GM18499 (cell line): ENCODE measurements at regions not wholly inside any gene's neighbourhood (a gene's known extent, or its start where the extent isn't known, plus 50 kb on each side); places are given as distances from the start of the nearest gene placed in this dataset.

Experiments used
- ATAC-seq: cut with Tn5 transposase; IDR thresholded peaks from one replicate; pipeline ENCODE4 v1.9.1; 2021; ENCODE audit warnings: moderate number of reproducible peaks; ENCODE audit not compliant: insufficient read depth, unreplicated experiment

GRCh38 chr9:117549444-117549843 lies 134.6 kb upstream of the ASTN2 start:
- no peak for ATAC-seq

GRCh38 chr9:117548556-117548955 lies 133.7 kb upstream of the ASTN2 start:
- ATAC-seq = no peak

DNA sequence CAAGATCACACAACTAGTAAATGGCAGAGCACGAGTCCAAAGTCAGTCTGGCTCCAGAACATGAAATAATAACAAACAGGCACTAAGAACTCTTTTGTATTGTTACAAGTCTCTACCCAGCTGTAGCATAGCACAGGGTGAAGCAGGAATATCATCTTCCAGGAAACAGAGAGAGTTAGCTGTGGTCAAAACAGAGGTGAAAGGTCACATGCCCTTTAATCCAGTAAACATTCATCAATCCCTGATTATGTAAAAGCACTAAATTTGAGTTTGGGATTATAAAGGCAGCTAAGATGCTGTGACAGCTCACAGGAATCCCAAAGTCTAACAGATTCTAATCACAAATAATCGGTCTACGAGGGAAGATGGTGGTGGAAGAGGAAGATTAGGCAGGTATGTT lies 133.0 kb upstream of the ASTN2 start:
- ATAC-seq = no peak

DNA sequence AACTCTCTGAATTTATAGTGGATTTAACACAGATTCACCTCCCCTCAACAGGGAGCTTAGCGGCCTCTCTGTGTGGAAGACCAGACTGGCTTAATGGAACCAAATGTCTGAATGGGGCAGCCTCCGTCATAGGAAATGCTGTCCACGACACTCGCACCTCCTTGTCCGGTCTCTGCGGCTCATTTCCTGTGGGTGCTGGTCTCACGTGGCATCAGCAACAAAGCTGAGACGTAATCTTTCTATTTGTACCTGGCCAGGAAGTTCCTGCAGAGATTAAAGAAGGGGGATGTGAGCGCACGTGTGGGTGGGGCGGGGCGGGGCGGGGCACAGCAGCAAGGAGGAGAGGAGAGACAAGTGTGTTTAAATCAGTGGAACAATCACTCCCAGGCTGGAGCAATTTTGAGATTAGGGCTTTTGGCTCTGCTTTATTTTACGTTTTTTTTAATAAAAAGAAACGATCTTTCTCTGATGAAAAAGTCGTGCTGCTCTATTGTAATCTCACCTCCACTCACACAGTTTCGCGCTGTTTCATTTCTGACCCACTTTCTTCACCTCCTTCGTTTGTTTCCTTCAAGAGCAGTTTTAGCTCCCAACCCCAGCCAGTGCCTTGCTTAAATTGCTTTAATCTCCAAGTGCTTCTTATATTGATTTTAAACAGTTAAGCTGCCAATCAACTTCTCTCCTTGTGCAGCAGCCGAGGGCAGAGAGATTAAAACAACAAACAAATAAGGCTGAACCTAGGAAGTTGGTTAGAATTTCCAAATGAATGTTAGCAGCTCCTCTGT lies 132.2 kb upstream of the ASTN2 start:
- no peak for ATAC-seq

DNA sequence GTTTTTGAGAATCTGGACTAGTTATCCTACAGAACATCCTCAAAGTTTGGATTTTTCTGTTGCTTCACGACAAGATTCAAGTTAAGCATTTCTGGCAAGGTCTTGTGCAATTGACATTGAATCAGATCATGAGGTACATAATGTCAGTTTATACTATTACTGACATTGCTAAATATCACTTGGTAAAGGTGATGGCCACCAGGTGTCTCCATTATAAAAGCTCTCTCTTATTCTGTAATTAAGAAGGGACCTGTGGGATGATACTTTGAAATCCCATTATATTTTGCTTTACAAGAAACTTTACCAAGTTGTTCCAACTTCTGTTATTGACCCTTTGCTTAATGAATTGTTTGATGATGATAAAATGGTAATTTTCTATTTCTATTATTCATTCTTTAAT lies 131.0 kb upstream of the ASTN2 start:
- no peak for ATAC-seq

DNA sequence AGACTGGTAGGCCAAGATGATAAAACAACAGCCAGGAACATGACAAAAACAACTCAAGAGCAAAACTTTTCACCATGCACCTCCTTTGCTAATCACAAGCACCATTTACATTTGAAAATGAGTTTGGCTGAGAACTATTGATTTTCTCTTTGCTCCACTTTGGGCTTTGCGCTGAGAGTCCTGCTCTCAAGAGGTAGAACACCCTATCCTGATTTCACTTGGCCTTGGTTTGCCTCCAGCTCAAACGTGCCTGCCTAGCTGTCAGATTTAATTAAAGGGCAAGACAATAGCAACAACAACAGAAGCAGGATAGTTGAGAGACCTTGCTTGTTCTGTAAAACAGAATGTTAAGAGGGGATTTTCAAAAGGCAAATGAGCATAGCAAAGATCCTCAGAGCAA lies 128.2 kb upstream of the ASTN2 start:
- no peak for ATAC-seq

GRCh38 chr9:117542021-117542420 lies 127.2 kb upstream of the ASTN2 start:
- no peak for ATAC-seq

DNA sequence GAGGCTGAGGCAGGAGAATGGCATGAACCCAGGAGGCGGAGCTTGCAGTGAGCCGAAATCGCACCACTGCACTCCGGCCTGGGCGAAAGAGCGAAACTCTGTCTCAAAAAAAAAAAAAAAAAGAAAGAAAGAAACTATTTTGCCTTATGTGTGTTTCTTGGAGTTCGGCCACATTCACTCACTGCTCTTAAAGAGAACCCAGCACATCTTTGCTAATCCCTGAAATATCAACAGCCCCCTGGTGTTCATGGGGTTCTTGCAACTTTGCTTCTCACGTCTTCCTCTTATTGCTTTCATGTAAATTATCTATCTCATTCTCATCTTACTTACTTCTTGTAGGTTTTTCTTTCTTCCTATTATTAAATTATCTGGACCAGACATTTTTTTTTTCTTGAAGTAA lies 126.3 kb upstream of the ASTN2 start:
- no peak for ATAC-seq

DNA sequence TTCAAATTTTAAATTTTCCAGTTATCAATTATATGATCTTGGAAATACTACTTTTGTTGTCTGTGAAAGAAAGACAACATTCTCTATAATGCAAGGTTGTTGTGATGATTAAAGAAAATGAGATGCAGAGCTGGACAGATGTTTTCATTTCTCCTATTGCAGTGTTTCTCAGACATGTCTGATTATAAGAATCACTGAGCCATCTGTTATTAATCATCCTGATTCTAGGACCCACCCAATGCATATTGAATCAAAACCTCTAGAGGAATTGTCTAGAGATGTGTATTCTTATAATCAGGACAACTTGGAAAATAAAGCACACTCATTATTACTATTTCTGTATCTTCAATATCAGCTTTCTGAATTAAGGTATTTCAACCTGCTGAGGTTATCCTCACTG lies 121.1 kb upstream of the ASTN2 start:
- no peak for ATAC-seq

- no peak for ATAC-seq
Observed at GRCh38 chr9:117535434-117535833, 120.6 kb upstream of the ASTN2 start.

DNA sequence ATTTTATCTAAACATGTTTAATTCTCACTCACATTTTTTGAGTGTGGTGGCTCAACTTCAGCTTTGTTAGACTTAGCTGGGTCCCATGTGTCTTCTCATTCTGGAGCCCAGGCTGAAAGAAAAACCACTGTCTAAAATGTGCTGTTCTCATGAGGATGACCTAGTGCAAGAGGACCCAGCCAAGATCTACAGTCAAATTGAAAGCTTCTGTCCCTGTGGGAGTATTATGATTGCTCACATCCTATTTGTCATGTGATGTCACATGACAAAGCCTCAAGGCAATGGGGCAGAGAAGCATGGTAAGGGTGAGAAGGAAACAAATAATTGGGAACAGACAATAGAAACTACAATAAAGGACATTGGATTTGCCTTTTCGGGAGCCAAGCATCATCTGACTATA lies 113.4 kb upstream of the ASTN2 start:
- no peak for ATAC-seq

- ATAC-seq = no peak
Observed at GRCh38 chr9:117526674-117527073, 111.8 kb upstream of the ASTN2 start.

GRCh38 chr9:117523531-117524153 lies 108.8 kb upstream of the ASTN2 start:
- ATAC-seq = no peak

DNA sequence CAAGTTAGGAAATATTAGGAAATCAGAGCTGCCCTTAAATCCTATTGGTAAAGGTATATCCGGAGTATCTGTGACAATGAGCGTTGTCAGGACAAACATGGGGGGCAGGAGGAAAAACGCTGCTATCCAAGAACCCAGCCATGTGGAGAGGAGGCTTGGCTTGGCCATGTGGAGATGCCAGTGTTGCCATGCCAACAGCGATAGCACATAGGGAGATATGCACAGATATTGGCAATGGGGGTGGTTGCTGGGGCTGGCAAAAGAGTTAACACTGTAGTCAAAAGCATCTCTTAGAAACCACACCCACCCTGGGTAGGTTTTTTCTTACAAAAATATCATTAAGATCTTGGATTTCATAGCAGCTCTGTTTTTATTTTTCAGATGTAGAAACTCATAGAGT lies 106.4 kb upstream of the ASTN2 start:
- no peak for ATAC-seq

- no peak for ATAC-seq
Observed at GRCh38 chr9:117516676-117517632, 102.1 kb upstream of the ASTN2 start.

- ATAC-seq = no peak
Observed at GRCh38 chr9:117511852-117512481, 97.1 kb upstream of the ASTN2 start.

DNA sequence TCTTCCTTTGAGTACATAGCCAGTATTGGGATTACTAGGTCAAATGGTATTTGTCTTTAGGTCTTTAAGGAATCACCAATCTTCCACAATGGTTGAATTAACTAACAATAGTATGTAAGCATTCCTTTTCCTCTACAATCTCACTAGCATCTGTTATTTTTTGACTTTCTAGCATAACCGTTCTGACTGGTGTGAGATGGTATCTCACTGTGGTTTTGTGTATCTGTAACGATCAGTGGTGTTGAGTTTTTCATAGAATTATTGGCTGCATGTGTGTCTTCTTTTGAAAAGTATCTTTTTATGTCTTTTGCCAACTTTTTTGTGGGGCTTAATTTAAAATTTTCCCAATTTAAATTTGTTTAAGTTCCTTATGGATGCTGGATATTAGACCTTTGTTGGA lies 81.5 kb upstream of the ASTN2 start:
- no peak for ATAC-seq

- ATAC-seq = no peak
Observed at GRCh38 chr9:117494401-117495090, 79.7 kb upstream of the ASTN2 start.

DNA sequence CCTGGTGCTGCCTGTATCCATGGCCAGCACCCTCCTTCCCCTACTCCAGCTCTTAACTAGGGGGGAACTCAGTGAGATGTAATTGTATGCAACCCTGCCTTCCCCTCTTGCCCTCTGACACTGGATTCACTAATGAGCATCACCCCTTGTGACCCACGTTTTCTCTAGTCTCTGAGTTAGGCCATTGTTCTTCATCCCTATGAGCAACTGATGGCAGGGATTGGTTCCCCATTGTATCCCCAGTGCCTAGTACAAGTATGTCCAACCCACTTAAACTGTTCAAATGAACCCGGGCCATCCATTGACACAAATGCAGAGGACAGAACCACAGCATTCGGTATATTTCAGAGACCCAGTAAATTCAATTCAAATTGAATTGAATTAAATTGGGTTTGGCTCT lies 77.6 kb upstream of the ASTN2 start:
- no peak for ATAC-seq

DNA sequence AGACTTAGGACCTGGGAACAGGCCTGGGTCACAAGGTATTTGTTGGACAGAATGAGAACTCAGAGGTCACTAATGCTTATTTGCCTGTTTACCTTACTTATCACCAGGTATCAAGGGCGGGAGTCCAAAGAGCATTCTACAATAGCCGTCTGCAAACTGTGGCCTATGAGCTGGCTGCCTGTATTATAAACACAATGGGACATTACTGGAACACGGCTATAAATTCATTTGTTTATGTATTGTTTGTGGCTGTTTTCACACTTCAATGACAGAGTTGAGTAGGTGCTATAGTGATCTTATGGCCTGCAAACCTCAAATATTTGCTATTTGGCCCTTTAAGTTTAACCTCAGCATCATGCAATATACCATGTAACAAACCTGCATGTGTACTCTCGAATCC lies 76.6 kb upstream of the ASTN2 start:
- ATAC-seq = no peak
